Keratinocyte (primary cell): ENCODE measurements at regions not wholly inside any gene's neighbourhood (a gene's known extent, or its start where the extent isn't known, plus 50 kb on each side); places are given as distances from the start of the nearest gene placed in this dataset.

Source experiments
- CTCF ChIP-seq, 3 experiments: IDR thresholded peaks in 1 of 3; conservative IDR thresholded peaks in 1 of 3; optimal IDR thresholded peaks in 1 of 3; 2 replicates in 2 of 3; 3 replicates in 1 of 3; pipeline versions ENCODE3 to v1.5.1; 2011; ENCODE audit warnings: low read length in 3 of 3, mild to moderate bottlenecking in 3 of 3, moderate library complexity in 2 of 3, control low read depth in 1 of 3, inconsistent platforms in 1 of 3; ENCODE audit not compliant: insufficient read depth in 2 of 3; ENCODE audit errors: extremely low read depth in 1 of 3
- EZH2 ChIP-seq: IDR thresholded peaks from one replicate; pipeline ENCODE4 v1.6.1; 2012; ENCODE audit warnings: inconsistent platforms, mild to moderate bottlenecking, low read length, moderate library complexity

GRCh38 chr2:158914731-158915130, 53.7 kb upstream of the TANC1 start:
- TF ChIP-seq CTCF (optimal IDR thresholded peaks at IDR 0.05 in 1 of 3, IDR thresholded peaks at IDR 0.05 in 1 of 3, conservative IDR thresholded peaks at IDR 0.05 in 1 of 3; ENCODE audit: extremely low read depth in 1 of 3, insufficient read depth in 2 of 3, low read length in 3 of 3) = no peak
- no peak for TF ChIP-seq EZH2
